H1 (cell line): ENCODE measurements at regions not wholly inside any gene's neighbourhood (a gene's known extent, or its start where the extent isn't known, plus 50 kb on each side); places are given as distances from the start of the nearest gene placed in this dataset.
A peak's percentile ranks its signal among the peaks of the same experiment; 100 is the strongest.

Source experiments
- CTCF ChIA-PET: fragments of 300-600 bp; sonication (Branson Sonifier 250); formaldehyde crosslinking; loops from one replicate; lab custom pipeline; 2021; ENCODE audit not compliant: partially characterized antibody; lab: Charles Lee
- POLR2A ChIA-PET: fragments of 300-600 bp; sonication (Branson Sonifier 250); formaldehyde crosslinking; loops from one replicate; lab custom pipeline; 2021; ENCODE audit warnings: inconsistent platforms; ENCODE audit not compliant: partially characterized antibody; lab: Charles Lee
- DNase-seq, 2 experiments: peaks; one replicate each; pipeline versions ENCODE4 v3.0.0 to v3.0.0-alpha.2; 2010 to 2022; ENCODE audit warnings: low spot score in 2 of 2, low read depth in 1 of 2, mixed read lengths in 1 of 2
- FAIRE-seq: peaks from 2 replicates; lab custom pipeline; 2011; peaks lifted over from hg19 to GRCh38; lab: Jason Lieb, UNC
- H2AFZ ChIP-seq: 2 replicates; pipeline ENCODE4 v1.8.1; 2012; ENCODE audit warnings: low read length, inconsistent platforms
- H2AK5ac ChIP-seq: 2 replicates; pipeline ENCODE4 v1.6.1; 2013; ENCODE audit warnings: low read depth, low read length
- H2BK120ac ChIP-seq: replicated peaks from 2 replicates; pipeline ENCODE3; 2013; ENCODE audit warnings: low read depth, low read length, inconsistent platforms
- H2BK12ac ChIP-seq: 2 replicates; pipeline ENCODE4 v1.6.1; 2013; ENCODE audit warnings: low read depth, low read length
- H2BK15ac ChIP-seq: 2 replicates; pipeline ENCODE4 v1.6.1; 2013; ENCODE audit warnings: low read length
- H2BK20ac ChIP-seq: 2 replicates; pipeline ENCODE4 v1.6.1; 2013; ENCODE audit warnings: low read length
- H2BK5ac ChIP-seq: 2 replicates; pipeline ENCODE4 v1.6.1; 2013; ENCODE audit warnings: low read depth, low read length
- H3K14ac ChIP-seq: 2 replicates; pipeline ENCODE4 v1.6.1; 2013; ENCODE audit warnings: inconsistent platforms; ENCODE audit not compliant: insufficient read length
- H3K18ac ChIP-seq: 2 replicates; pipeline ENCODE4 v1.6.1; 2013; ENCODE audit warnings: low read length; ENCODE audit errors: extremely low read depth
- H3K23ac ChIP-seq: 2 replicates; pipeline ENCODE4 v1.6.1; 2013; ENCODE audit warnings: inconsistent platforms; ENCODE audit not compliant: insufficient read length
- H3K23me2 ChIP-seq: 2 replicates; pipeline ENCODE4 v1.6.1; 2013; ENCODE audit warnings: low read depth, low read length
- H3K27ac ChIP-seq: 2 replicates; pipeline ENCODE4 v1.6.1; 2011; ENCODE audit warnings: low read depth, low read length, inconsistent platforms
- H3K27me3 ChIP-seq, 4 experiments: replicated peaks in 1 of 4; 1 replicate in 1 of 4; 2 replicates in 3 of 4; pipeline versions ENCODE4 v1.6.1 to v1.8.1; 2011 to 2013; ENCODE audit warnings: low read length in 3 of 4, mild to moderate bottlenecking in 3 of 4, inconsistent platforms in 2 of 4, mixed read lengths in 2 of 4, moderate library complexity in 1 of 4; ENCODE audit not compliant: control insufficient read depth in 3 of 4, insufficient read depth in 3 of 4; ENCODE audit errors: extremely low read depth in 1 of 4
- H3K36me3 ChIP-seq, 4 experiments: 2 replicates each; pipeline versions ENCODE4 v1.6.1 to v1.8.1; 2011 to 2013; ENCODE audit warnings: mild to moderate bottlenecking in 4 of 4, low read length in 3 of 4, moderate library complexity in 2 of 4, control low read depth in 1 of 4, inconsistent platforms in 1 of 4; ENCODE audit not compliant: insufficient read depth in 4 of 4, control insufficient read depth in 2 of 4
- H3K4ac ChIP-seq: replicated peaks from 2 replicates; pipeline ENCODE3; 2013; ENCODE audit warnings: low read length, low read depth, mixed read lengths, inconsistent platforms; ENCODE audit not compliant: insufficient read length
- H3K4me1 ChIP-seq, 4 experiments: replicated peaks in 1 of 4; 1 replicate in 1 of 4; 2 replicates in 3 of 4; pipeline versions ENCODE4 v1.6.1 to v1.8.1; 2011 to 2013; ENCODE audit warnings: low read length in 3 of 4, inconsistent platforms in 2 of 4, mixed read lengths in 1 of 4; ENCODE audit not compliant: insufficient read depth in 4 of 4, control insufficient read depth in 3 of 4
- H3K4me2 ChIP-seq, 2 experiments: 2 replicates each; pipeline versions ENCODE4 v1.6.1 to v1.8.1; 2011 to 2013; ENCODE audit warnings: low read depth in 2 of 2, low read length in 2 of 2, control low read depth in 1 of 2, inconsistent platforms in 1 of 2, mild to moderate bottlenecking in 1 of 2; ENCODE audit not compliant: insufficient read depth in 1 of 2
- H3K4me3 ChIP-seq, 4 experiments: fragments of 200-600, 300-600 bp in 1 of 4; sonication (generic), shearing (Covaris generic), sonication (Bioruptor Twin) in 1 of 4; 2 replicates each; pipeline versions ENCODE4 v1.5.1 to v1.8.1; 2011 to 2016; ENCODE audit warnings: low read length in 4 of 4, low read depth in 3 of 4, control low read depth in 2 of 4, inconsistent platforms in 2 of 4, mild to moderate bottlenecking in 2 of 4, mixed read lengths in 1 of 4, moderate library complexity in 1 of 4; ENCODE audit not compliant: insufficient read depth in 2 of 4; ENCODE audit errors: extremely low read depth in 1 of 4
- H3K56ac ChIP-seq: replicated peaks from 2 replicates; pipeline ENCODE3; 2013; ENCODE audit warnings: low read depth, mild to moderate bottlenecking, mixed read lengths, low read length, inconsistent platforms; ENCODE audit not compliant: insufficient read length
- H3K79me1 ChIP-seq: 2 replicates; pipeline ENCODE4 v1.6.1; 2013; ENCODE audit warnings: low read depth, low read length, control low read depth
- H3K79me2 ChIP-seq, 2 experiments: 2 replicates each; pipeline versions ENCODE4 v1.6.1 to v1.8.1; 2012 to 2013; ENCODE audit warnings: low read length in 2 of 2, mild to moderate bottlenecking in 2 of 2, inconsistent platforms in 1 of 2; ENCODE audit not compliant: insufficient read depth in 2 of 2, control insufficient read depth in 1 of 2
- H3K9ac ChIP-seq, 4 experiments: replicated peaks in 1 of 4; 1 replicate in 1 of 4; 2 replicates in 3 of 4; pipeline versions ENCODE4 v1.6.1 to v1.8.1; 2011 to 2013; ENCODE audit warnings: low read depth in 3 of 4, low read length in 3 of 4, control low read depth in 2 of 4, mild to moderate bottlenecking in 2 of 4, moderate library complexity in 2 of 4, inconsistent platforms in 1 of 4; ENCODE audit errors: extremely low read depth in 1 of 4
- H3K9me3 ChIP-seq, 2 experiments: 2 replicates each; pipeline versions ENCODE4 v1.6.1 to v1.8.1; 2012 to 2013; ENCODE audit warnings: mild to moderate bottlenecking in 2 of 2, moderate library complexity in 2 of 2, control low read depth in 1 of 2, inconsistent platforms in 1 of 2, low read depth in 1 of 2, low read length in 1 of 2, mixed read lengths in 1 of 2; ENCODE audit not compliant: insufficient read depth in 2 of 2
- H4K20me1 ChIP-seq, 2 experiments: replicated peaks in 1 of 2; 2 replicates each; pipeline versions ENCODE3 to v1.8.1; 2011 to 2013; ENCODE audit warnings: inconsistent platforms in 2 of 2, low read length in 2 of 2, mild to moderate bottlenecking in 1 of 2; ENCODE audit not compliant: insufficient read depth in 2 of 2, control insufficient read depth in 1 of 2
- H4K5ac ChIP-seq: 2 replicates; pipeline ENCODE4 v1.6.1; 2013; ENCODE audit warnings: low read length, low read depth, mixed read lengths, inconsistent platforms; ENCODE audit not compliant: insufficient read length
- H4K8ac ChIP-seq: 2 replicates; pipeline ENCODE4 v1.8.0; 2013; ENCODE audit warnings: mild to moderate bottlenecking, moderate library complexity, low read length, inconsistent platforms; ENCODE audit not compliant: insufficient read depth; ENCODE audit errors: extremely low read depth
- H4K91ac ChIP-seq: replicated peaks from 2 replicates; pipeline ENCODE3; 2013; ENCODE audit warnings: low read length, mixed read lengths, inconsistent platforms; ENCODE audit not compliant: insufficient read length
- CBX8 ChIP-seq: fragments of 300-800, 300-1000 bp; sonication (generic); IDR thresholded peaks from 2 replicates; pipeline ENCODE4 v1.7.1; 2016; ENCODE audit warnings: low read depth, low read length, borderline replicate concordance
- RAD21 ChIP-seq, 2 experiments: IDR thresholded peaks in 1 of 2; conservative IDR thresholded peaks in 1 of 2; 2 replicates each; pipeline ENCODE4 v1.6.1; 2011; ENCODE audit warnings: low read depth in 2 of 2, low read length in 2 of 2, improper control_type of control experiment in 1 of 2, inconsistent platforms in 1 of 2, mild to moderate bottlenecking in 1 of 2, moderate library complexity in 1 of 2
- WGBS, 2 experiments: shearing (Covaris generic) in 1 of 2; methylation state at CpG; one replicate each; pipeline versions ENCODE4 v1.1.6 to v1.1.7; 2013 to 2015; ENCODE audit warnings: low lambda C conversion rate in 2 of 2, mixed read lengths in 2 of 2, inconsistent platforms in 1 of 2, low coverage in 1 of 2, missing lambda C conversion rate in 1 of 2; ENCODE audit not compliant: insufficient replicate concordance in 2 of 2, insufficient coverage in 1 of 2, insufficient read length in 1 of 2; ENCODE audit errors: extremely low coverage in 1 of 2, missing lambda C conversion rate in 1 of 2; 5-methylcytosine and 5-hydroxymethylcytosine counted together

DNA sequence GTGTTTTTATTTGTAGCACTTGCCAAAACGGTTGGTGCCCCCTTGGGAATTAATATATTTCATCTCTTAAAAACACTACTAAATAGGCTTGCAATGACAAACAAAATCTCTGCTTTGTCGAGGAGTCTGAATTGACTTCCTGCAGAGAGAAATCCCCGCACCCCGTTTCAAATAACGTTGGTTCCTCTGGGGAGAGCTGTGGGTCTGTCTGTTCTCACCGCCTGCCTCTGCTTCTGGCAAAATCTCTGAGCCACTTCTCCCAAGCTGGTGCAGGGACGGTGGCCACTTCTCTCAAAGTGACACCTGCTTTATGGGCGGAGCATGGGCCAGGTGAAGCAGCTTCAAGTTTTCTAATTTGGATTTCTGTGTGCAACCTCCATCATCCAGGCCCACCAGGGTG is 186.3 kb upstream of the ADARB2 start:
- Histone ChIP-seq H3K79me2 (no peaks in the 10 kb centered on the region), H3K9ac (no peak overlapping the region), H2AFZ (0 out of 2 replicates have a peak overlapping the region, but pooled peaks have one; percentile 20), H4K91ac (no peak overlapping the region), H3K27ac (no peak overlapping the region), H2BK15ac (no peak overlapping the region), H3K36me3 (no peaks in the 10 kb centered on the region), H2BK5ac (no peak overlapping the region), H2AK5ac (no peak overlapping the region)
- no peak for TF ChIP-seq CBX8
- peak; percentile 4 to 18; a peak in 2 of 4 replicates for TF ChIP-seq RAD21 (IDR thresholded peaks at IDR 0.05 in 1 of 2, conservative IDR thresholded peaks at IDR 0.05 in 1 of 2; ENCODE audit: low read depth in 2 of 2, low read length in 2 of 2)
- TF ChIP-seq, all 59 proteins: peak for 1
- no peak overlapping the region for H2BK12ac ChIP-seq
- no peak for FAIRE-seq
- H3K4ac ChIP-seq = no peak overlapping the region
- H3K56ac ChIP-seq = no peak overlapping the region
- WGBS, 2 experiments = 56% methylated on average over 8 of the region's 8 CpGs; no CpG with 5 or more reads in 1 of the 2 experiments
- no peak overlapping the region for H4K8ac ChIP-seq
- H3K4me3 ChIP-seq = no peak overlapping the region
- H3K4me2 ChIP-seq = no peak overlapping the region
- no peak overlapping the region for H3K23ac ChIP-seq
- H4K5ac ChIP-seq = no peak overlapping the region
- no peaks in the 10 kb centered on the region for H3K23me2 ChIP-seq
- ChIA-PET CTCF (no interaction called here), POLR2A (no interaction called here)
- DNase-seq = no peak
- H3K79me1 ChIP-seq = no peaks in the 10 kb centered on the region
- H2BK120ac ChIP-seq = no peak overlapping the region
- H3K27me3 ChIP-seq = no peaks in the 10 kb centered on the region
- no peak overlapping the region for H3K14ac ChIP-seq
- no peaks in the 10 kb centered on the region for H4K20me1 ChIP-seq
- no peak overlapping the region for H2BK20ac ChIP-seq
- H3K4me1 ChIP-seq = peaks cover 0 to 3% (median 3%) of the 10 kb centered on the region in 4 experiments; a peak in 4 of 7 replicates
- H3K18ac ChIP-seq = no peak overlapping the region
- no peaks in the 10 kb centered on the region for H3K9me3 ChIP-seq
